Liver (tissue), 8 donors: ENCODE measurements at regions not wholly inside any gene's neighbourhood (a gene's known extent, or its start where the extent isn't known, plus 50 kb on each side); places are given as distances from the start of the nearest gene placed in this dataset.

Experiments used
- DNase-seq: peaks from one replicate; pipeline ENCODE4 v3.0.0-alpha.2; 2017; ENCODE audit warnings: low spot score
- H3K27ac ChIP-seq, 2 donors: one replicate each; pipeline ENCODE4 v1.7.0; 2013; ENCODE audit warnings: inconsistent platforms in 2 of 2, low read length in 2 of 2, control low read depth in 1 of 2, low read depth in 1 of 2, mild to moderate bottlenecking in 1 of 2
- H3K27me3 ChIP-seq, 4 donors: one replicate each; pipeline versions ENCODE4 v1.6.1 to v1.7.0; 2013; ENCODE audit warnings: low read length in 3 of 4, inconsistent platforms in 1 of 4, mild to moderate bottlenecking in 1 of 4, moderate library complexity in 1 of 4; ENCODE audit not compliant: control insufficient read depth in 4 of 4, insufficient read depth in 4 of 4
- H3K36me3 ChIP-seq, 4 donors: one replicate each; pipeline versions ENCODE4 v1.6.1 to v1.7.0; 2013; ENCODE audit warnings: low read length in 3 of 4, mild to moderate bottlenecking in 3 of 4, low read depth in 1 of 4, moderate library complexity in 1 of 4; ENCODE audit not compliant: control insufficient read depth in 4 of 4, insufficient read depth in 3 of 4
- H3K4me1 ChIP-seq, 4 donors: one replicate each; pipeline versions ENCODE4 v1.6.1 to v1.7.0; 2013; ENCODE audit warnings: low read length in 3 of 4, mild to moderate bottlenecking in 3 of 4, moderate library complexity in 1 of 4; ENCODE audit not compliant: control insufficient read depth in 4 of 4, insufficient read depth in 4 of 4
- H3K4me3 ChIP-seq, 3 donors: one replicate each; pipeline versions ENCODE4 v1.6.1 to v1.7.0; 2013; ENCODE audit warnings: low read length in 3 of 3, control low read depth in 1 of 3, low read depth in 1 of 3, mild to moderate bottlenecking in 1 of 3
- H3K9ac ChIP-seq, 2 donors: one replicate each; pipeline ENCODE4 v1.7.0; 2013; ENCODE audit warnings: low read length in 2 of 2, mild to moderate bottlenecking in 2 of 2, moderate library complexity in 2 of 2, control low read depth in 1 of 2, low read depth in 1 of 2
- H3K9me3 ChIP-seq, 4 donors: one replicate each; pipeline versions ENCODE4 v1.6.1 to v1.7.0; 2013; ENCODE audit warnings: low read length in 3 of 4; ENCODE audit not compliant: control insufficient read depth in 4 of 4
- CTCF ChIP-seq: fragments of 150-350 bp; IDR thresholded peaks from 2 replicates; pipeline ENCODE4 v1.5.1; 2017; ENCODE audit warnings: improper control_type of control experiment, low read depth, low read length; ENCODE audit not compliant: missing input control
- EGR1 ChIP-seq, 2 donors: IDR thresholded peaks; 2 replicates each; pipeline ENCODE4 v1.6.1; 2016 to 2018; ENCODE audit warnings: antibody characterized with exemption in 2 of 2, low read depth in 2 of 2
- FOXA1 ChIP-seq: IDR thresholded peaks from 2 replicates; pipeline ENCODE4 v1.6.1; 2016; ENCODE audit warnings: antibody characterized with exemption
- GABPA ChIP-seq, 2 donors: IDR thresholded peaks in 1 of 2; conservative IDR thresholded peaks in 1 of 2; 2 replicates each; pipeline ENCODE4 v1.6.1; 2016; ENCODE audit warnings: antibody characterized with exemption in 2 of 2, mild to moderate bottlenecking in 1 of 2, moderate library complexity in 1 of 2
- JUND ChIP-seq, 2 donors: IDR thresholded peaks; 2 replicates each; pipeline ENCODE4 v1.6.1; 2016; ENCODE audit warnings: antibody characterized with exemption in 2 of 2
- MAX ChIP-seq: IDR thresholded peaks from 2 replicates; pipeline ENCODE4 v1.6.1; 2016; ENCODE audit warnings: antibody characterized with exemption
- NR2F2 ChIP-seq: IDR thresholded peaks from 2 replicates; pipeline ENCODE4 v1.6.1; 2016; ENCODE audit warnings: antibody characterized with exemption
- REST ChIP-seq: IDR thresholded peaks from 2 replicates; pipeline ENCODE4 v1.6.1; 2016; ENCODE audit warnings: antibody characterized with exemption, mild to moderate bottlenecking
- RXRA ChIP-seq, 2 donors: IDR thresholded peaks; 2 replicates each; pipeline ENCODE4 v1.6.1; 2017 to 2018; ENCODE audit warnings: antibody characterized with exemption in 2 of 2, mild to moderate bottlenecking in 1 of 2
- SP1 ChIP-seq: IDR thresholded peaks from 2 replicates; pipeline ENCODE4 v1.6.1; 2018; ENCODE audit warnings: antibody characterized with exemption, mild to moderate bottlenecking
- TAF1 ChIP-seq: conservative IDR thresholded peaks from 2 replicates; pipeline ENCODE4 v1.6.1; 2016; ENCODE audit warnings: antibody characterized with exemption, mild to moderate bottlenecking
- YY1 ChIP-seq: IDR thresholded peaks from 2 replicates; pipeline ENCODE4 v1.6.1; 2016; ENCODE audit warnings: antibody characterized with exemption, mild to moderate bottlenecking
- ZBTB33 ChIP-seq: IDR thresholded peaks from 2 replicates; pipeline ENCODE4 v1.6.1; 2016; ENCODE audit warnings: antibody characterized with exemption
- WGBS: extraction: QIAGEN DNeasy Blood & Tissue Kit; methylation state at CpG from one replicate; pipeline ENCODE4 v1.1.7; 2013; 5-methylcytosine and 5-hydroxymethylcytosine counted together
- donor health status: healthy.
- donor health status: healthy.
- donor health status: healthy.
- donor health status: healthy.
- donor health status: healthy.

- TF ChIP-seq RXRA (IDR thresholded peaks at IDR 0.05) = no peak
Measured at GRCh38 chr3:164417955-164418354, 660.3 kb downstream of the SI start (continued).

- Histone ChIP-seq H3K27me3 (no peaks in the 10 kb centered on the region), H3K4me1 (no peaks in the 10 kb centered on the region), H3K4me3 (no peak overlapping the region), H3K36me3 (no peaks in the 10 kb centered on the region), H3K9me3 (no peaks in the 10 kb centered on the region), H3K9ac (no peak overlapping the region), H3K27ac (no peak overlapping the region)
- TF ChIP-seq EGR1 (IDR thresholded peaks at IDR 0.05; ENCODE audit: low read depth in 2 of 2) (no peak), TAF1 (no peak), JUND (IDR thresholded peaks at IDR 0.05) (no peak), ZBTB33 (no peak), YY1 (no peak), RXRA (IDR thresholded peaks at IDR 0.05) (no peak), FOXA1 (no peak), NR2F2 (no peak), MAX (no peak), GABPA (IDR thresholded peaks at IDR 0.05 in 1 of 2, conservative IDR thresholded peaks at IDR 0.05 in 1 of 2) (no peak), SP1 (no peak), CTCF (no peak), REST (no peak)
- 74% methylated on average over 3 of the region's 3 CpGs for WGBS
- DNase-seq = no peak
Measured at GRCh38 chr3:164416491-164417222, 661.6 kb downstream of the SI start.

- Histone ChIP-seq H3K9me3 (no peaks in the 10 kb centered on the region), H3K4me3 (no peak overlapping the region), H3K27ac (no peak overlapping the region), H3K9ac (no peak overlapping the region), H3K4me1 (no peaks in the 10 kb centered on the region), H3K27me3 (no peaks in the 10 kb centered on the region), H3K36me3 (no peaks in the 10 kb centered on the region)
- WGBS = 95% methylated on average over 1 of the region's 1 CpG
- DNase-seq = no peak
- no peak for TF ChIP-seq GABPA (IDR thresholded peaks at IDR 0.05 in 1 of 2, conservative IDR thresholded peaks at IDR 0.05 in 1 of 2)
- no peak for TF ChIP-seq NR2F2
- TF ChIP-seq FOXA1 = no peak
Measured at GRCh38 chr3:164408326-164408725, 670.0 kb downstream of the SI start.
